ENCODE measurements at regions not wholly inside any gene's neighbourhood (a gene's known extent, or its start where the extent isn't known, plus 50 kb on each side); places are given as distances from the start of the nearest gene placed in this dataset.
A peak's percentile ranks its signal among the peaks of the same experiment; 100 is the strongest.
"Not testable (repeated sequence)": the region's sequence is repeated elsewhere in the genome, so short reads cannot be mapped to it uniquely, and the experiment has no call there.

- H3K36me3 ChIP-seq (ENCODE audit: control insufficient read depth, insufficient read depth, low read length): no peaks in the 10 kb centered on the region
- no peaks in the 10 kb centered on the region for H3K4me1 ChIP-seq (ENCODE audit: control insufficient read depth, insufficient read depth, low read length)
- no peaks in the 10 kb centered on the region for H3K27me3 ChIP-seq (ENCODE audit: control insufficient read depth, insufficient read depth, low read length)
- no peak overlapping the region for H3K27ac ChIP-seq (ENCODE audit: low read length)
- no peak for DNase-seq
- no peak overlapping the region for H3K4me3 ChIP-seq (ENCODE audit: low read length)
- no peaks in the 10 kb centered on the region for H3K9me3 ChIP-seq (replicated peaks; ENCODE audit: control insufficient read depth, low read depth, low read length)
Observed at GRCh38 chrX:22855693-22856092, 144.1 kb upstream of the DDX53 start.

- no peak for DNase-seq
- Histone ChIP-seq H3K36me3 (ENCODE audit: control insufficient read depth, insufficient read depth, low read length) (no peaks in the 10 kb centered on the region), H3K27ac (ENCODE audit: low read length) (no peak overlapping the region), H3K27me3 (ENCODE audit: control insufficient read depth, insufficient read depth, low read length) (no peaks in the 10 kb centered on the region), H3K9me3 (replicated peaks; ENCODE audit: control insufficient read depth, low read depth, low read length) (no peaks in the 10 kb centered on the region), H3K4me3 (ENCODE audit: low read length) (no peak overlapping the region), H3K4me1 (ENCODE audit: control insufficient read depth, insufficient read depth, low read length) (no peaks in the 10 kb centered on the region)
Observed at GRCh38 chrX:22859642-22860041, 140.1 kb upstream of the DDX53 start.

- not testable (repeated sequence) for H3K27me3 ChIP-seq (ENCODE audit: control insufficient read depth, insufficient read depth, low read length); H3K4me3 ChIP-seq (ENCODE audit: low read length); DNase-seq; H3K4me1 ChIP-seq (ENCODE audit: control insufficient read depth, insufficient read depth, low read length); H3K36me3 ChIP-seq (ENCODE audit: control insufficient read depth, insufficient read depth, low read length); H3K27ac ChIP-seq (ENCODE audit: low read length); H3K9me3 ChIP-seq (replicated peaks; ENCODE audit: control insufficient read depth, low read depth, low read length)
- WGBS (ENCODE audit: insufficient coverage): 80% methylated on average over 1 of the region's 5 CpGs
Observed at GRCh38 chrX:22866801-22867200, 133.0 kb upstream of the DDX53 start.

- no peaks in the 10 kb centered on the region for H3K4me1 ChIP-seq (ENCODE audit: control insufficient read depth, insufficient read depth, low read length)
- WGBS (ENCODE audit: insufficient coverage): no CpG with 5 or more reads among the region's 2 CpGs
- H3K36me3 ChIP-seq (ENCODE audit: control insufficient read depth, insufficient read depth, low read length): no peaks in the 10 kb centered on the region
Observed at GRCh38 chrX:22882543-22882942, 117.2 kb upstream of the DDX53 start.

GRCh38 chrX:22889819-22890218, 109.9 kb upstream of the DDX53 start:
- Histone ChIP-seq H3K4me3 (ENCODE audit: low read length) (no peak overlapping the region), H3K27me3 (ENCODE audit: control insufficient read depth, insufficient read depth, low read length) (no peaks in the 10 kb centered on the region), H3K36me3 (ENCODE audit: control insufficient read depth, insufficient read depth, low read length) (no peaks in the 10 kb centered on the region), H3K9me3 (replicated peaks; ENCODE audit: control insufficient read depth, low read depth, low read length) (no peaks in the 10 kb centered on the region), H3K4me1 (ENCODE audit: control insufficient read depth, insufficient read depth, low read length) (no peaks in the 10 kb centered on the region), H3K27ac (ENCODE audit: low read length) (no peak overlapping the region)
- peak; percentile 9 for DNase-seq
- WGBS (ENCODE audit: insufficient coverage): 33% methylated on average over 3 of the region's 3 CpGs

More at GRCh38 chrX:22882543-22882942, 117.2 kb upstream of the DDX53 start:
- Histone ChIP-seq H3K27me3 (ENCODE audit: control insufficient read depth, insufficient read depth, low read length) (no peaks in the 10 kb centered on the region), H3K9me3 (replicated peaks; ENCODE audit: control insufficient read depth, low read depth, low read length) (no peaks in the 10 kb centered on the region), H3K27ac (ENCODE audit: low read length) (no peak overlapping the region), H3K4me3 (ENCODE audit: low read length) (no peak overlapping the region)
- DNase-seq: no peak

- no CpG with 5 or more reads among the region's 3 CpGs for WGBS (ENCODE audit: insufficient coverage)
- DNase-seq: peak; percentile 74
- Histone ChIP-seq H3K27me3 (ENCODE audit: control insufficient read depth, insufficient read depth, low read length) (no peaks in the 10 kb centered on the region), H3K4me3 (ENCODE audit: low read length) (no peak overlapping the region), H3K36me3 (ENCODE audit: control insufficient read depth, insufficient read depth, low read length) (no peaks in the 10 kb centered on the region), H3K9me3 (replicated peaks; ENCODE audit: control insufficient read depth, low read depth, low read length) (no peaks in the 10 kb centered on the region), H3K27ac (ENCODE audit: low read length) (no peak overlapping the region), H3K4me1 (ENCODE audit: control insufficient read depth, insufficient read depth, low read length) (no peaks in the 10 kb centered on the region)
Observed at GRCh38 chrX:22912616-22913015, 87.1 kb upstream of the DDX53 start.

- 89% methylated on average over 4 of the region's 5 CpGs for WGBS (ENCODE audit: insufficient coverage)
- Histone ChIP-seq H3K27me3 (ENCODE audit: control insufficient read depth, insufficient read depth, low read length) (peaks cover 8% of the 10 kb centered on the region), H3K27ac (ENCODE audit: low read length) (no peak overlapping the region), H3K9me3 (replicated peaks; ENCODE audit: control insufficient read depth, low read depth, low read length) (no peaks in the 10 kb centered on the region), H3K4me1 (ENCODE audit: control insufficient read depth, insufficient read depth, low read length) (no peaks in the 10 kb centered on the region), H3K36me3 (ENCODE audit: control insufficient read depth, insufficient read depth, low read length) (no peaks in the 10 kb centered on the region), H3K4me3 (ENCODE audit: low read length) (no peak overlapping the region)
- DNase-seq: no peak
Observed at GRCh38 chrX:22922961-22923360, 76.8 kb upstream of the DDX53 start.

- Histone ChIP-seq H3K36me3 (ENCODE audit: control insufficient read depth, insufficient read depth, low read length) (no peaks in the 10 kb centered on the region), H3K27ac (ENCODE audit: low read length) (no peak overlapping the region), H3K27me3 (ENCODE audit: control insufficient read depth, insufficient read depth, low read length) (no peaks in the 10 kb centered on the region), H3K4me1 (ENCODE audit: control insufficient read depth, insufficient read depth, low read length) (no peaks in the 10 kb centered on the region), H3K9me3 (replicated peaks; ENCODE audit: control insufficient read depth, low read depth, low read length) (no peaks in the 10 kb centered on the region), H3K4me3 (ENCODE audit: low read length) (no peak overlapping the region)
- no CpG with 5 or more reads among the region's 2 CpGs for WGBS (ENCODE audit: insufficient coverage)
- DNase-seq: no peak
Observed at GRCh38 chrX:22934640-22935039, 65.1 kb upstream of the DDX53 start.

- Histone ChIP-seq H3K27ac (ENCODE audit: low read length) (no peak overlapping the region), H3K27me3 (ENCODE audit: control insufficient read depth, insufficient read depth, low read length) (peaks cover 4% of the 10 kb centered on the region), H3K4me3 (ENCODE audit: low read length) (no peak overlapping the region), H3K9me3 (replicated peaks; ENCODE audit: control insufficient read depth, low read depth, low read length) (no peaks in the 10 kb centered on the region), H3K4me1 (ENCODE audit: control insufficient read depth, insufficient read depth, low read length) (no peaks in the 10 kb centered on the region), H3K36me3 (ENCODE audit: control insufficient read depth, insufficient read depth, low read length) (no peaks in the 10 kb centered on the region)
- no peak for DNase-seq
- WGBS (ENCODE audit: insufficient coverage): no CpG with 5 or more reads among the region's 1 CpG
Observed at GRCh38 chrX:22944945-22945344, 54.8 kb upstream of the DDX53 start.
